Activated CD4-positive, alpha-beta T cell treated with anti-CD3 and anti-CD28 coated beads, Interleukin-10, Interleukin-2, amounts not matched to agents 100 ng/mL and 50 ng/mL, durations not matched to agents 16 hours and 8 hours (primary cell): ENCODE measurements at regions not wholly inside any gene's neighbourhood (a gene's known extent, or its start where the extent isn't known, plus 50 kb on each side); places are given as distances from the start of the nearest gene placed in this dataset.

Experiments
- DNase-seq: peaks from one replicate; pipeline ENCODE4 v3.0.0-alpha.2; 2020

- DNase-seq, result peak; percentile 8
These were observed 158.7 kb upstream of the IER5L start for GRCh38 chr9:129336601-129337331.

GRCh38 chr9:129336130-129336528, 158.1 kb upstream of the IER5L start:
- DNase-seq, result no peak

- no peak for DNase-seq
These were observed 157.5 kb upstream of the IER5L start for GRCh38 chr9:129335464-129336129.

- no peak for DNase-seq
These were observed 156.3 kb upstream of the IER5L start for GRCh38 chr9:129334105-129334935.

- no peak for DNase-seq
These were observed 155.6 kb upstream of the IER5L start for GRCh38 chr9:129333617-129334104.

- no peak for DNase-seq
These were observed 154.5 kb upstream of the IER5L start for GRCh38 chr9:129332581-129332980.

- no peak for DNase-seq
These were observed 153.9 kb upstream of the IER5L start for GRCh38 chr9:129331772-129332500.

GRCh38 chr9:129331493-129331765, 153.4 kb upstream of the IER5L start:
- no peak for DNase-seq

- no peak for DNase-seq
These were observed 152.8 kb upstream of the IER5L start for GRCh38 chr9:129330711-129331492.

GRCh38 chr9:129328355-129329042, 150.4 kb upstream of the IER5L start:
- no peak for DNase-seq

- no peak for DNase-seq
These were observed 149.7 kb upstream of the IER5L start for GRCh38 chr9:129327552-129328328.

GRCh38 chr9:129326061-129327005, 148.3 kb upstream of the IER5L start:
- DNase-seq, result no peak

GRCh38 chr9:129324808-129325502, 146.9 kb upstream of the IER5L start:
- DNase-seq, result no peak

- DNase-seq, result no peak
These were observed 146.0 kb upstream of the IER5L start for GRCh38 chr9:129323999-129324553.

GRCh38 chr9:129323376-129323998, 145.4 kb upstream of the IER5L start:
- no peak for DNase-seq

- no peak for DNase-seq
These were observed 144.7 kb upstream of the IER5L start for GRCh38 chr9:129322641-129323375.

- no peak for DNase-seq
These were observed 144.1 kb upstream of the IER5L start for GRCh38 chr9:129322022-129322621.
